GM18505 (cell line): ENCODE measurements at regions not wholly inside any gene's neighbourhood (a gene's known extent, or its start where the extent isn't known, plus 50 kb on each side); places are given as distances from the start of the nearest gene placed in this dataset.
"Not testable (repeated sequence)": the region's sequence is repeated elsewhere in the genome, so short reads cannot be mapped to it uniquely, and the experiment has no call there.

ENCODE experiments used
- ATAC-seq: cut with Tn5 transposase; IDR thresholded peaks from one replicate; pipeline ENCODE4 v1.9.1; 2021; ENCODE audit not compliant: unreplicated experiment
- POLR2A ChIP-seq: IDR thresholded peaks from 4 replicates; pipeline ENCODE4 v1.6.1; 2011; ENCODE audit warnings: borderline replicate concordance; ENCODE audit not compliant: insufficient read depth, insufficient read length; ENCODE audit errors: extremely low read depth

DNA sequence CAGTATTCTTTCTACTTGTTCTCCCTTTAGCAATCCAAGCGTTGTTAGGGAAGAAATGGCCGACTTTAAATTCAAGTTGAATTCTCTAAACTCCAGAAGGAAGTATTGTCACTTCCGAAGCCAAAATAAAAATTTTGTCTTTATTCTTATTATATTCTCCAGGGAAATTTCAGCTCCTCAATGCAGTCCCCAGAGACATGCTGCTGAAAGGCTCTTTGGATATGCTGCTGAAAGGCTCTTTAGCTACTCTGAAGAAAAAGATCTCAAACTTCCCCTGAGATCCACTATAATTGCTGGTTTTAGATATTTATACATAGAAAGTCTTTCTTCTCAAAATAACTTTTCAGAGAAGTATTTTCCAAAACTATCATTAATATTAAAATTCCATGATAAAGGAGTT is 92.3 kb upstream of the PARP8 start:
- no peak for TF ChIP-seq POLR2A
- ATAC-seq = no peak

DNA sequence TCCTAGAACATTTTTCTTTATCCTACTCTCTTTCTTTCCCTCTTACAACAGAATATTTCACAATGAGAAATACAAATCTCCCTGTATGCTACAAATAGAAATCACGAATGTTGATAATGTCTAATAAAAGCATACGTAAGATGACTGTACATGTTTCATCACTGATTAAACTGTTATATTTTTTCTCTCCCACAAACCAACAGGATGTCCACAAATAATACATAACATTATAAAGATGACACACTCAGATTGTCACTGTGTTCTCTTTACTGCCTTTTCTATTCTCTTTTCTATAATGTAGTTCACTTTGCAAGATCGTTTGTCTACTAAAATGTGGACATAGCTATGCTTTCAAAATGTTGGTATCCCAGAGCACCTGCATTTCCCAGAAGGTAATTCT is 90.7 kb upstream of the PARP8 start:
- TF ChIP-seq POLR2A = no peak
- no peak for ATAC-seq

DNA sequence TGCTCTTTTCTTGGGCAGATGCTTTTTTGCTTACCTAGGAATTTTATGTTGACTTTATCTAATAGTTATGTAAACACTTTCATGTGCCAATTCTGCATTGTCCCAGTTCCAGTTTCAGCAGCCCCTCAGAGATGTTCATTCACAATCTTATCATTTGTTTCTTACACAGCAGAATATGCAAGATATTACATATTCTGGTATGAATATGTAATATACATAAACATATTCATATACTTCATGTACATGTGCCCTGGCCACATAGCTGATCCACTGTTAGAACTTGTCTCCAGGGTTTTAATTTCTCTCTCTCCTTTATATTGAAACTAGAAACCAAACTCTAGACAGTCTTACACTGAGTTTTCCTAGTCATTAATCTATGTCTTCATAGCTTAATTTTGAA is 90.2 kb upstream of the PARP8 start:
- TF ChIP-seq POLR2A = no peak
- no peak for ATAC-seq

DNA sequence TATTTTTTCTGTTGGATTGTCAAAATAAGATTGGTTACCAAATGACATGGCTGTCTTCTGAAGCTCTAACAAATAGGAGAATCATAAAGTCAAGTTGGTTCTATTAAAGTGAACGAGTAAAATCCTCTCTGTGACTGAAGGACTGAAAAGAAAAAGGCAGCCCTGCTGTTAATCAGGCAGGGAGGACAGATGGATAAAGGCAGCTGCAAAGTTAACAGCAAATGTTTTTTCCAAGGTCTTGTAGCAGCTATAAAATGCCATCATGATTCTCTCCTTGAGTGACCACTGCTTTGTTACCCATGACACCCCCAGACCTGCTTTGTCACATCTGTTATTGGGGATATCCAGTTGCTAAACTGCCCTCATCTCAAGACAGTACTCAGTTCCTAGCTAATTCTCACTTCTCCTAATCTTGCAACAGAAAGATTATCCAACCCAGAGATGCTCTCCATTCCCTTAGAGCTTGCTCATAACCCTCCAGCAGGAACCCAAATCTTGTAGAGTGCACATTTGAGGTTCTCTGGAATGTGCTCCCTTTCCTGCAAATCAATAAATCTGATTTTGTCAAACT is 89.7 kb upstream of the PARP8 start:
- ATAC-seq = peak; percentile 51

DNA sequence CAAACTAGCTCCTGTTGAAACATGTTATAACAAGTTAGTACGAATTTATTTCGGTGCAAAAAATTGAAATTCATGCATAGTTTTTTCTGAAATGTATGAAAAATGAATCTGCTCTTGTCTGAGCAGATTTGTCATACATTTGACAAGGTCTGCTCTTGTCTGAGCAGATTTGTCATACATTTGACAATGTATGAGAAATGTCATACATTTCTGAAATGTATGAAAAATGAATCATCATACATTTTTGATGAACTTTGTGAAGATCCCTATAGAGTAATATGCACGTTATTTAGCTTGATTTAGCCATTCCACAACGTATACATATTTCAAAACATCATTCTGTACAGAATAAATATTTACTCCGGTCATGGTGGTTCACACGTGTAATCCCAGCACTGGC is 85.9 kb upstream of the PARP8 start:
- no peak for ATAC-seq
- TF ChIP-seq POLR2A = no peak

More for the DNA sequence above, 89.7 kb upstream of the PARP8 start:
- TF ChIP-seq POLR2A = no peak

DNA sequence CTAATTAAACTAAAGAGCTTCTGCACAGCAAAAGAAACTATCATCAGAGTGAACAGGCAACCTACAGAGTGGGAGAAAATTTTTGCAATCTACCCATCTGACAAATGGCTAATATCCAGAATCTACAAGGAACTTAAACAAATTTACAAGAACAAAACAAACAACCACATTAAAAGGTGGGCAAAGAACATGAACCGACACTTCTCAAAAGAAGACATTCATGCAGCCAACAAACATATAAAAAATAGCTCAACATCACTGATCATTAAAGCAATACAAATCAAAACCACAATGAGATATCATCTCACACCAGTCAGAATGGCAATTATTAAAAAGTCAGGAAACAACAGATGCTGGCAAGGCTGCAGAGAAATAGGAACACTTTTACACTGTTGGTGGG is 84.6 kb upstream of the PARP8 start:
- not testable (repeated sequence) for ATAC-seq

DNA sequence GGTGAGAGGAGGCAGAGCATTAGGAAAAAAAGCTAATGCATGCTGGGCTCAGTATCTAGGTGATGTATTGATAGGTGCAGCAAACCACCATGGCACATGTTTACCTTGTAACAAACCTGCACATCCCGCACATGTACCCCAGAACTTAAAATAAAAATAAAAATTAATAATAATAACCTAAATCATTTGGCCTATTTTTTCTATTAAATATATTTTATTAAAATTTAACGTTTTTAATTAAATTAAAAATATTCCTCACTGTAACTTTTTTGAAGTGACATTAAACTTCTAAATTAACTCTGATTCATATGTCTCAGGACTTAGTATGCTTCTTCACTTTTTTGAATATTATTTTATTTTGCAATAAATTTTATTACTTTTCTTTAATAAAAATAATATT is 83.7 kb upstream of the PARP8 start:
- no peak for TF ChIP-seq POLR2A
- ATAC-seq = no peak

DNA sequence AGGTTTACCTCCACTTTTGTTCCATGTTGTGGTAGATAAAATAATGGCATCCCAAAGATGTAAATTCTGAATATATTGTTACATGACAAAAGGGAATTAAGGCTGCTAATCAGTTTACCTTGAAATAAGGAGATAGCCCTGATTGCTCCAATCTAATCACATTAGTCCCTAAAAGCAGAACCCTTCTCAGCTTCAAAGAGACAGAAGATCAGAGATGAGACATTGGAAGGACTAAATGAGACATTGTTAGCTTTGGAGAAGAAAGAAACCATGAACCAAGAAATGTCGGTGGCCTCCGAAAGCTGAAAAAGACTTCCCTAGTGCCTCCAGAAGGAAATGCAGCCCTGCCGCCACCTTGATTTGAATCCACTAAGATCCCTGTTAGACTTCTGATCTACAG is 82.8 kb upstream of the PARP8 start:
- ATAC-seq = no peak
- TF ChIP-seq POLR2A = no peak

DNA sequence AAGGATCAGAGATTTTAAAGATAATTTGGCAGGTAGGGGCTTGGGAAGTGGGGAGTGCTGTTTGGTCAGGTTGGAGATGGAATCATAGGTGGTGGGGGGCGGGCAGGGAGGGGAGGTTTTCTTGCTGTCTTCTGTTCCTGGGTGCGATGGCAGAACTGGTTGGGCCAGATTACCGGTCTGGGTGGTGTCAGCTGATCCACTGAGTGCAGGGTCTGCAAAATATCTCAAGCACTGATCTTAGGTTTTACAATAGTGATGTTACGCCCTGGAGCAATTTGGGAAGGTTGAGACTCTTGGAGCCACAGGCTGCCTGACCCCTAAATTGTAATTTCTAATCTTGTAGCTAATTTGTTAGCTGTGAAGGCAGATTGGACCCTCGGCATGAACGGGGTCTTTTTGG is 78.0 kb upstream of the PARP8 start:
- not testable (repeated sequence) for ATAC-seq

DNA sequence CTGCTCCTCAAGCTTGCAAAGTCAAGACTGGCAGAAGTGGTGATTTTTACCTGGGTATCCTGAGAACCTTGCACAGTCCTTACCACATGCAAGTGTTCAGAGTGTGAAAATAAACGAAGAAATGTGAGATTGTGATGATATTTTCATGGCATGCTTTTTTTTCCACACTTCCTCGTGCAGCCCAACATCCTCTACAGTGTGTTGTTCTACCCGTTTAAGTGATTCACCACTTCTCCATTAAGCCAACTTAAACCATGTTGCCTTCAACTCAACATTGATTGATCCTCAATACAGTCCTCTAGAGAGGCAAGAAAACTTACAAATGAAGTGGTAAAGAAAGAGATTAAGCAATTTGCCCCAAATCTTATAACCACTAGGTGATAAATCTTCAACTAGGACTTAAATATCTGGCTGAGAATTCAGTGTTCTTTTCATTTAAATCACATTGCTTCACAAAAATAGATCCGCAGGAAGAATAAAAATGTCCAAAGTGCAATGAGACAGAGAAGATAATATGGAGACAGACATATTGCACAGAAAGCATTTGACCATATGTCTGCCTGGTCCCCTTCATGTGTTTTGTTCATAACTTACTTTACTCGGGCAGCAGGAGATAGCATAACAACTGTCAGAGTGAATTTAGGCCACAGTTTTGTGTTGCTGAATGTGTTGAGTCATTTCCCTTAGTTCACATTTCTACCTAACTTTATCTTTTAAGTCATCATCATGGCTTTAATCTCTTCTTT is 75.8 kb upstream of the PARP8 start:
- not testable (repeated sequence) for ATAC-seq

DNA sequence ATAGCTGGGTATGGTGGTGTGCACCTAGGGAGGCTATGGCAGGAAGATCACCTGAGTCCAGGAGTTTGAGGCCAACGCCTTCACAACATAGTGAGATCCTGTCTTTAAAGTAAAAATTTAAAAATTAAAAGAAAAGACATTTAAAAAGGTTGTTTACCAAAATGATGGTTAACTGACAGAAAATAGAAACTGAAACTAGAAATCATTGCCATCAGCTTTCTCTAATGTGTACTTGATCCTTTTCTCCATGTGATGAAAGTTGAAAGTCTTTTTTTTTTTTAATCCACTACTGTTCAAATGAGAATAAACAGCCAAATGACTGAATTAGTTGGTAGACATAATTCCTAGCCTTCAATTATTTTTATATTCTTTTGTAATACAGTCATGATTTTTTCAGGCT is 75.1 kb upstream of the PARP8 start:
- not testable (repeated sequence) for ATAC-seq

DNA sequence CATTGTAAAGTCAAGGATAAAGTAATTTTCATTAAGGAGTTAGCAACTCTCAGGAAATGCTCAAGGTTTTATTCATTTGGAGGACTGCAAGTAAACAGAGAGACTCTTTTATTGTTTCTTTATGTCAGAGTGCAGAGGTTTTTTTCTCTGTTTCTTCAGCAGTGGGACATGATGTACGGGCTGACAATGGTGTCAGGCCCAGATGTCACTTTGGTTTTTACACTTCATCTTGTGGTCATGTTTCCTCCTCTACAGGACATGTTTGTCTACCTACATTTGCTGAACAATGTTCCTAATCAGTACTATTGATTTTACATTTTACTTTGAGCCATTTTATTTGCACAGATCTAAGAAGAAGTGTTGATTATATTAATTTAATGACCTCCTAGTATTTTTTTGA is 72.8 kb upstream of the PARP8 start:
- no peak for ATAC-seq
- no peak for TF ChIP-seq POLR2A

DNA sequence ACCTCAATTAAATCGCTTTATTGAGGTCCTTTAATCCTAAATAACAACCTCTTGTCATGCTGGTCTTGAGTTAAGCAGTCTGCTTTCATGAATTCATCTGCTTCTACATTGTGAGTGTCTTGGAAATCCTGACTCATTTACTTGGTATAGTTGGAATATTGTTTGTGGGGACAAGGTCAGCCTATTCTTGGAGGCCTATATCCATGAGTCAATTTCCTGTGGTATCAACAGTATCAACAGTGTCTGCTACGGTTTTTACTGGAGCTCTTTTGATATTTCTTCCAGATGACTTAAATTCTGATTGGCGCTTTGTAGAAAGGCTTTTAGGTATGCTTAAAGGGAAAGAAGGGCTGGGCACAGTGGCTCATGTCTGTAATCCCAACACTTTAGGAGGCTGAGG is 71.2 kb upstream of the PARP8 start:
- ATAC-seq = no peak
- no peak for TF ChIP-seq POLR2A

DNA sequence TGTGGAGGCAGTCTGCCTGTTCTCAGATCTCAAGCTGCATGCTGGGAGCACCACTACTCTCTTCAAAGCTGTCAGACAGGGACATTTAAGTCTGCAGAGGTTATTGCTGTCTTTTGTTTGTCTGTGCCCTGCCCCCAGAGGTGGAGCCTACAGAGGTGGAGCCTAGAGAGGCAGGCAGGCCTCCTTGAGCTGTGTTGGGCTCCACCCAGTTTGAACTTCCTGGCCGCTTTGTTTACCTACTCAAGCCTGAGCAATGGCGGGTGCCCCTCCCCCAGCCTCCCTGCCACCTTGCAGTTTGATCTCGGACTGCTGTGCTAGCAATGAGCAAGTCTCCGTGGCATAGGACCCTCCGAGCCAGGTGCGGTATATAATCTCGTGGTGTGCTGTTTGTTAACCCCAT is 64.9 kb upstream of the PARP8 start:
- ATAC-seq = not testable (repeated sequence)

DNA sequence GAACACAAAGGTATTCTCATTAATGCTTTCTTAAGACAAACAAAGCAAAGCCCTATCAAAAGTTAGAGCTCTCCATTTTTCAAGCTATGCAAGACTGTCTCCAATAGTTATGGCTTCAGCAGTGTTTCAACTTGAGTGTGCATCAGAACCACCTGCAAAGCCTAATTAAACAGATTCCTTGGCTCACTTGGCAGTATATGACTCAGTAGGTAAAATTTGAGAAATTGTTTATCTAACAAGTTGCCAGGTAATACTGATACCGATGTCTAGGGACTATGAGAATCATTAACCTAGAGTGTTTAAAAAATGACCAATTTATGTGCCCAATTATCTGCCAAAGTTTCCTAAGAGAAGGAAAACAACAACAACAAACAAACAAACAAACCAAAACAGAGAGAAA is 60.3 kb upstream of the PARP8 start:
- ATAC-seq = no peak
- TF ChIP-seq POLR2A = no peak

DNA sequence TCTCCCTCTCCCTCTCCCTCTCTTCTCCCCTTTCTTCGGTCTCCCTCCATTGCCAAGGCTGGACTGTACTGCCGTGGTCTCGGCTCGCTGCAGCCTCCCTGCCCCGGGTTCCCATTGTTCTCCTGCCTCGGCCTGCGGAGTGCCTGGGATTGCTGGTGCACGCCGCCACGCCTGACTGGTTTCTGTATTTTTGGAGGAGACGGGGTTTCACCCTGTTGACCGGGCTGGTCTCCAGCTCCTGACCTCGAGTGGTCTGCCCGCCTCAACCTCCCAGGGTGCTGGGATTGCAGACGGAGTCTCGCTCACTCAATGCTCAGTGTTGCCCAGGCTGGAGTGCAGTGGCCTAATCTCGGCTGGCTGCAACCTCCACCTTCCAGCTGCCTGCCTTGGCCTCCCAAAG is 59.0 kb upstream of the PARP8 start:
- ATAC-seq = not testable (repeated sequence)

DNA sequence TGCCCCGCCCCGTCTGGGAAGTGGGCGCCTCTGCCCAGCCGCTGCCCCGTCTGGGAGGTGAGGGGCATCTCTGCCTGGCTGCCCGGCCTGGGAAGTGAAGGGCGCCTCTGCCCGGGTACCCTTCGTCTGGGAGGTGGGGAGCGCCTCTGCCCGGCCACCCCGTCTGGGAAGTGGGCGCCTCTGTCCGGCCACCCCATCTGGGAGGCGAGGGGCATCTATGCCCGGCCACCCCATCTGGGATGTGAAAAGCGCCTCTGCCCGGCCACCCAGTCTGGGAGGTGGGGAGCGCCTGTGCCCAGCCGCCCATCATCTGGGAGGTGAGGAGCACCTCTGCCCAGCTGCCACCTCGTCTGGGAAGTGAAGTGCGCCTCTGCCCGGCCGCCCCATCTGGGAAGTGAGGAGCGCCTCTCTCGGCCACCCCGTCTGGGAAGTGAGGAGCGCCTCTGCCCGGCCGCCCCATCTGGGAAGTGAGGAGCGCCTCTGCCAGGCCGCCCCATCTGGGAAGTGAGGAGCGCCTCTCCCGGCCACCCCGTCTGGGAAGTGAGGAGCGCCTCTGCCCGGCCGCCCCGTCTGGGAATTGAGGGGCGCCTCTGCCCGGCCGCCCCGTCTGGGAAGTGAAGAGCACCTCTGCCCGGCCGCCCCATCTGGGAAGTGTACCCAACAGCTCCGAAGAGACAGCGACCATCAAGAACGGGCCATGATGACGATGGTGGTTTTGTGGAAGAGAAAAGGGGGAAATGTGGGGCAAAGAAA is 58.3 kb upstream of the PARP8 start:
- ATAC-seq = not testable (repeated sequence)

DNA sequence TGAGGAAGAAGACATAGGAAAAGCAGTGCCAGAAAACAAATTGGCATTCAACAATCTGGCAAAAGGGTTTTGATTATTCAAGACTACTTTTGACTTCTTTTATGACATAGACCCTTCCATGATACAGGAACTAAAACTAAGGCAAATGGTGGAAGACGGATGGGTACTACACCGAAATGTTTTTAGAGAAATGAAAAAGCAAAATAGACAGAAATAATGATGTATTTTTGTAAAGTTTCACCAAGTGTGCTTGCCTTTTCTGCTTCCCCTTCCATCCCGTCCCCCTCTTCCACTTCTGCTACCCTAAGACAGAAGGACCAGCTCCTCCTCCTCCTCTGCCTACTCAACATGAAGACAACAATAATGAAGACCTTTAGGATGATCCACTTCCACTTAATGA is 53.4 kb upstream of the PARP8 start:
- not testable (repeated sequence) for ATAC-seq
